SK-N-SH (cell line): ENCODE measurements at regions not wholly inside any gene's neighbourhood (a gene's known extent, or its start where the extent isn't known, plus 50 kb on each side); places are given as distances from the start of the nearest gene placed in this dataset.

Source experiments
- CHD2 ChIP-seq: fragments of 150-350 bp; IDR thresholded peaks from 2 replicates; pipeline ENCODE4 v1.6.1; 2018; ENCODE audit warnings: low read length; ENCODE audit not compliant: partially characterized antibody
- CTCF ChIP-seq: fragments of 200-600 bp; sonication (generic); IDR thresholded peaks from 2 replicates; pipeline ENCODE4 v1.6.1; 2017; ENCODE audit warnings: antibody characterized with exemption, mild to moderate bottlenecking, moderate library complexity
- ELF1 ChIP-seq: IDR thresholded peaks from 2 replicates; pipeline ENCODE4 v1.4.0; 2012
- EP300 ChIP-seq, 2 experiments: IDR thresholded peaks; 2 replicates each; pipeline versions ENCODE4 v1.4.0 to v1.6.1; 2012; ENCODE audit warnings: borderline replicate concordance in 1 of 2, low read depth in 1 of 2, low read length in 1 of 2
- EZH2phosphoT487 ChIP-seq: fragments of 200-600 bp; sonication (generic); IDR thresholded peaks from 2 replicates; pipeline ENCODE4 v1.6.1; 2017; ENCODE audit warnings: low read depth, mixed run types, mild to moderate bottlenecking, antibody characterized with exemption, moderate library complexity, borderline replicate concordance
- FOSL2 ChIP-seq: IDR thresholded peaks from 2 replicates; pipeline ENCODE4 v1.4.0; 2012; ENCODE audit warnings: low read depth, mild to moderate bottlenecking, moderate library complexity, borderline replicate concordance
- MXI1 ChIP-seq: IDR thresholded peaks from 2 replicates; pipeline ENCODE4 v1.6.1; 2012; ENCODE audit warnings: mild to moderate bottlenecking, low read depth, low read length, improper control_type of control experiment
- NRF1 ChIP-seq: IDR thresholded peaks from 2 replicates; pipeline ENCODE4 v1.6.1; 2012; ENCODE audit warnings: low read depth, mild to moderate bottlenecking, low read length
- POLR2AphosphoS5 ChIP-seq: IDR thresholded peaks from 2 replicates; pipeline ENCODE4 v1.6.1; 2012; ENCODE audit warnings: low read depth, low read length
- RFX5 ChIP-seq: IDR thresholded peaks from 2 replicates; pipeline ENCODE4 v1.6.1; 2012; ENCODE audit warnings: mild to moderate bottlenecking, improper control_type of control experiment, low read length
- RXRA ChIP-seq: IDR thresholded peaks from 2 replicates; pipeline ENCODE4 v1.4.0; 2012; ENCODE audit warnings: low read depth, mild to moderate bottlenecking, borderline replicate concordance
- TAF1 ChIP-seq: IDR thresholded peaks from 2 replicates; pipeline ENCODE4 v1.6.1; 2012; ENCODE audit warnings: low read depth, mild to moderate bottlenecking, low read length, moderate library complexity, borderline replicate concordance
- TEAD4 ChIP-seq: IDR thresholded peaks from 2 replicates; pipeline ENCODE4 v1.4.0; 2012; ENCODE audit warnings: mild to moderate bottlenecking, borderline replicate concordance; ENCODE audit not compliant: insufficient read depth
- YY1 ChIP-seq: IDR thresholded peaks from 2 replicates; pipeline ENCODE4 v1.4.0; 2012; ENCODE audit warnings: low read depth, mild to moderate bottlenecking

- TF ChIP-seq TAF1 (no peak), RXRA (no peak), CTCF (no peak), YY1 (no peak), RFX5 (no peak), POLR2AphosphoS5 (no peak), MXI1 (no peak), FOSL2 (no peak), NRF1 (no peak), EP300 (IDR thresholded peaks at IDR 0.05; ENCODE audit: borderline replicate concordance in 1 of 2, low read depth in 1 of 2, low read length in 1 of 2) (no peak), CHD2 (no peak), TEAD4 (no peak), EZH2phosphoT487 (no peak), ELF1 (no peak)
Observed at GRCh38 chr7:79673421-79673820, 220.0 kb upstream of the MAGI2 start.
